Globus pallidus (tissue), 1 donor: ENCODE measurements at regions not wholly inside any gene's neighbourhood (a gene's known extent, or its start where the extent isn't known, plus 50 kb on each side); places are given as distances from the start of the nearest gene placed in this dataset.

Experiments
- DNase-seq: peaks from one replicate; pipeline ENCODE4 v3.0.0-alpha.2; 2015; ENCODE audit warnings: low spot score

GRCh38 chr6:166106076-166106686 lies 61.5 kb downstream of the TBXT start:
- peak; percentile 51 for DNase-seq

- DNase-seq: no peak
Measured at GRCh38 chr6:166105341-166106075, 62.1 kb downstream of the TBXT start.

- no peak for DNase-seq
Measured at GRCh38 chr6:166104872-166105271, 62.8 kb downstream of the TBXT start.

- no peak for DNase-seq
Measured at GRCh38 chr6:166104107-166104506, 63.5 kb downstream of the TBXT start.

- no peak for DNase-seq
Measured at GRCh38 chr6:166101819-166102419, 65.7 kb downstream of the TBXT start.

- peak; percentile 12 for DNase-seq
Measured at GRCh38 chr6:166097914-166098522, 69.6 kb downstream of the TBXT start.

- DNase-seq: no peak
Measured at GRCh38 chr6:166087852-166088251, 79.8 kb downstream of the TBXT start.

GRCh38 chr6:166087246-166087645 lies 80.4 kb downstream of the TBXT start:
- no peak for DNase-seq

GRCh38 chr6:166085500-166085899 lies 82.2 kb downstream of the TBXT start:
- DNase-seq: no peak

GRCh38 chr6:166084951-166085350 lies 82.7 kb downstream of the TBXT start:
- DNase-seq: no peak

GRCh38 chr6:166079841-166080240 lies 87.8 kb downstream of the TBXT start:
- no peak for DNase-seq

GRCh38 chr6:166078294-166078693 lies 89.4 kb downstream of the TBXT start:
- DNase-seq: no peak

GRCh38 chr6:166076625-166077024 lies 91.0 kb downstream of the TBXT start:
- DNase-seq: no peak

- no peak for DNase-seq
Measured at GRCh38 chr6:166075925-166076324, 91.7 kb downstream of the TBXT start.

- DNase-seq: no peak
Measured at GRCh38 chr6:166075186-166075585, 92.5 kb downstream of the TBXT start.

- DNase-seq: no peak
Measured at GRCh38 chr6:166073082-166073481, 94.6 kb downstream of the TBXT start.

GRCh38 chr6:166068768-166069167 lies 98.9 kb downstream of the TBXT start:
- DNase-seq: no peak

GRCh38 chr6:166058064-166058739 lies 109.4 kb downstream of the TBXT start:
- peak; percentile 3 for DNase-seq

- no peak for DNase-seq
Measured at GRCh38 chr6:166057431-166057830, 110.2 kb downstream of the TBXT start.

GRCh38 chr6:166056637-166057036 lies 111.0 kb downstream of the TBXT start:
- no peak for DNase-seq

- DNase-seq: no peak
Measured at GRCh38 chr6:166055801-166056200, 111.8 kb downstream of the TBXT start.

- no peak for DNase-seq
Measured at GRCh38 chr6:166052837-166053236, 114.8 kb downstream of the TBXT start.
